K562 (cell line): ENCODE measurements at regions not wholly inside any gene's neighbourhood (a gene's known extent, or its start where the extent isn't known, plus 50 kb on each side); places are given as distances from the start of the nearest gene placed in this dataset.

ENCODE experiments used
- CREBBP ChIP-seq: IDR thresholded peaks from one replicate; pipeline ENCODE4 v1.6.1; 2012; ENCODE audit warnings: low read depth, mild to moderate bottlenecking, control low read depth, inconsistent platforms, low read length
- ESRRA ChIP-seq: fragments of 450-650 bp; IDR thresholded peaks from 2 replicates; pipeline ENCODE4 v1.6.1; 2014; ENCODE audit warnings: low read depth, mild to moderate bottlenecking, moderate library complexity, borderline replicate concordance
- FUS ChIP-seq: fragments of 200-400 bp; formaldehyde crosslinking; optimal IDR thresholded peaks from 2 replicates; pipeline ENCODE3; 2017; ENCODE audit warnings: low read depth, low read length
- HMG20B ChIP-seq: fragments of 250-450 bp; sonication (Bioruptor Pico); IDR thresholded peaks from 2 replicates; pipeline ENCODE4 v1.5.0; 2021; ENCODE audit warnings: mild to moderate bottlenecking
- HNRNPK ChIP-seq: fragments of 200-400 bp; formaldehyde crosslinking; IDR thresholded peaks from one replicate; pipeline ENCODE4 v1.6.1; 2018; ENCODE audit warnings: mild to moderate bottlenecking, low read depth, low read length; ENCODE audit not compliant: poor library complexity, severe bottlenecking
- HNRNPUL1 ChIP-seq: fragments of 200-400 bp; formaldehyde crosslinking; IDR thresholded peaks from 2 replicates; pipeline ENCODE4 v1.6.1; 2017; ENCODE audit warnings: low read length
- NUFIP1 ChIP-seq: fragments of 450-650 bp; IDR thresholded peaks from 2 replicates; pipeline ENCODE4 v1.6.1; 2018; ENCODE audit not compliant: partially characterized antibody
- SRF ChIP-seq, 2 experiments: fragments of 250-450, 450-650 bp in 1 of 2; sonication (Bioruptor Pico) in 1 of 2; sonication (generic) in 1 of 2; formaldehyde crosslinking; IDR thresholded peaks; 2 replicates each; pipeline versions ENCODE4 v1.5.0 to v1.5.1; 2020 to 2022; ENCODE audit warnings: mild to moderate bottlenecking in 1 of 2, missing genetic modification reagents in 1 of 2
- STAT5B ChIP-seq: fragments of 250-450 bp; sonication (Bioruptor Pico); IDR thresholded peaks from 2 replicates; pipeline ENCODE4 v1.8.0; 2021; ENCODE audit warnings: mild to moderate bottlenecking, inconsistent platforms
- TCFL5 ChIP-seq: fragments of 250-450 bp; sonication (Bioruptor Pico); conservative IDR thresholded peaks from 2 replicates; pipeline ENCODE4 v1.6.1; 2021; ENCODE audit warnings: mild to moderate bottlenecking, moderate library complexity, matching md5 sums
- ZBTB1 ChIP-seq: sonication (generic); formaldehyde crosslinking; IDR thresholded peaks from 2 replicates; pipeline ENCODE4 v1.8.1; 2023; ENCODE audit warnings: missing genetic modification reagents, low read depth, mild to moderate bottlenecking, borderline replicate concordance
- ZFP30 ChIP-seq: fragments of 250-450 bp; sonication (Bioruptor Pico); IDR thresholded peaks from 2 replicates; pipeline ENCODE4 v1.8.0; 2022; ENCODE audit warnings: moderate library complexity, mild to moderate bottlenecking, inconsistent platforms, borderline replicate concordance
- ZNF354B ChIP-seq: fragments of 250-450 bp; sonication (Bioruptor Pico); IDR thresholded peaks from 2 replicates; pipeline ENCODE4 v1.4.0; 2020
- ZNF444 ChIP-seq: fragments of 250-450 bp; sonication (Bioruptor Pico); IDR thresholded peaks from 2 replicates; pipeline ENCODE4 v1.4.0; 2020; ENCODE audit warnings: mild to moderate bottlenecking, moderate library complexity
- ZNF764 ChIP-seq: fragments of 250-450 bp; sonication (Bioruptor Pico); IDR thresholded peaks from 2 replicates; pipeline ENCODE4 v1.4.0; 2020; ENCODE audit warnings: low read depth, mild to moderate bottlenecking, moderate library complexity
- TF ChIP-seq, protein P1 (sequence below): IDR thresholded peaks from 2 replicates; pipeline ENCODE4 v1.6.1; 2016; ENCODE audit warnings: missing genetic modification characterization, missing compliant biosample characterization
- TF ChIP-seq, protein P2 (sequence below): fragments of 250-450 bp; sonication (Bioruptor Pico); IDR thresholded peaks from 2 replicates; pipeline ENCODE4 v1.4.0; 2020; ENCODE audit warnings: mild to moderate bottlenecking
- TF ChIP-seq, protein P3 (sequence below), 2 experiments: fragments of 450-650 bp; conservative IDR thresholded peaks; 2 replicates each; pipeline ENCODE4 v1.6.1; 2017; ENCODE audit warnings: mild to moderate bottlenecking in 2 of 2, moderate library complexity in 2 of 2
- TF ChIP-seq, protein P4 (sequence below), 2 experiments: fragments of 450-650 bp in 1 of 2; IDR thresholded peaks; 2 replicates each; pipeline ENCODE4 v1.6.1; 2011 to 2017; ENCODE audit warnings: low read depth in 2 of 2, antibody characterized with exemption in 1 of 2, borderline replicate concordance in 1 of 2, low read length in 1 of 2, mild to moderate bottlenecking in 1 of 2, mixed read lengths in 1 of 2; ENCODE audit not compliant: control insufficient read depth in 1 of 2
- TF ChIP-seq, protein P5 (sequence below): fragments of 250-450 bp; sonication (Bioruptor Pico); IDR thresholded peaks from 2 replicates; pipeline ENCODE4 v1.5.0; 2021

DNA sequence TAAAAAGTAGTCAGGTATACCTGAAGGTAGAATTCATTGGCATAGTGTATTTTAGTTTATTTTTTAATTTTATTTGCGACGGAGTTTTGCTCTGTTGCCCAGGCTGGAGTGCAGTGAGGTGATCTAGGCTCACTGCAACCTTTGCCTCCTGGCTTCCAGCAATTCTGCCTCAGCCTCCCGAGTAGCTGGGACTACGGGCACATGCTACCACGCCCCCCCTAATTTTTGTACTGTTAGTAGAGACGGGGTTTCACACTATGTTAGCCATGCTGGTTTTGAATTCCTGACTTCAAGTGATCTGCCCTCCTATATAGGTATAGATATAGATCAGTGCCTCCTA is 102.8 kb upstream of the PRSS16 start (continued):
- no peak for TF ChIP-seq STAT5B (CRISPR knock-in tag)
- TF ChIP-seq, protein P1, sequence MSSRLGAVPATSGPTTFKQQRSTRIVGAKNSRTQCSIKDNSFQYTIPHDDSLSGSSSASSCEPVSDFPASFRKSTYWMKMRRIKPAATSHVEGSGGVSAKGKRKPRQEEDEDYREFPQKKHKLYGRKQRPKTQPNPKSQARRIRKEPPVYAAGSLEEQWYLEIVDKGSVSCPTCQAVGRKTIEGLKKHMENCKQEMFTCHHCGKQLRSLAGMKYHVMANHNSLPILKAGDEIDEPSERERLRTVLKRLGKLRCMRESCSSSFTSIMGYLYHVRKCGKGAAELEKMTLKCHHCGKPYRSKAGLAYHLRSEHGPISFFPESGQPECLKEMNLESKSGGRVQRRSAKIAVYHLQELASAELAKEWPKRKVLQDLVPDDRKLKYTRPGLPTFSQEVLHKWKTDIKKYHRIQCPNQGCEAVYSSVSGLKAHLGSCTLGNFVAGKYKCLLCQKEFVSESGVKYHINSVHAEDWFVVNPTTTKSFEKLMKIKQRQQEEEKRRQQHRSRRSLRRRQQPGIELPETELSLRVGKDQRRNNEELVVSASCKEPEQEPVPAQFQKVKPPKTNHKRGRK (tag) = no peak
- no peak for TF ChIP-seq HNRNPK
- no peak for TF ChIP-seq ZBTB1
- 0 out of 4 replicates have a peak, but pooled peaks have one; percentile 25 to 52 for TF ChIP-seq SRF (CRISPR knock-in tag; IDR thresholded peaks at IDR 0.05)
- peak; percentile 70; the same call in 1 of the 2 replicates for TF ChIP-seq ZNF764 (CRISPR knock-in tag)
- no peak for TF ChIP-seq TCFL5 (CRISPR knock-in tag)
- TF ChIP-seq, protein P2, sequence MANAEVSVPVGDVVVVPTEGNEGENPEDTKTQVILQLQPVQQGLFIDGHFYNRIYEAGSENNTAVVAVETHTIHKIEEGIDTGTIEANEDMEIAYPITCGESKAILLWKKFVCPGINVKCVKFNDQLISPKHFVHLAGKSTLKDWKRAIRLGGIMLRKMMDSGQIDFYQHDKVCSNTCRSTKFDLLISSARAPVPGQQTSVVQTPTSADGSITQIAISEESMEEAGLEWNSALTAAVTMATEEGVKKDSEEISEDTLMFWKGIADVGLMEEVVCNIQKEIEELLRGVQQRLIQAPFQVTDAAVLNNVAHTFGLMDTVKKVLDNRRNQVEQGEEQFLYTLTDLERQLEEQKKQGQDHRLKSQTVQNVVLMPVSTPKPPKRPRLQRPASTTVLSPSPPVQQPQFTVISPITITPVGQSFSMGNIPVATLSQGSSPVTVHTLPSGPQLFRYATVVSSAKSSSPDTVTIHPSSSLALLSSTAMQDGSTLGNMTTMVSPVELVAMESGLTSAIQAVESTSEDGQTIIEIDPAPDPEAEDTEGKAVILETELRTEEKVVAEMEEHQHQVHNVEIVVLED (CRISPR knock-in tag) = no peak
- TF ChIP-seq ZFP30 = no peak
- peak; percentile 52; the same call in 1 of the 2 replicates for TF ChIP-seq HNRNPUL1
- TF ChIP-seq ESRRA = no peak
- TF ChIP-seq, protein P3, sequence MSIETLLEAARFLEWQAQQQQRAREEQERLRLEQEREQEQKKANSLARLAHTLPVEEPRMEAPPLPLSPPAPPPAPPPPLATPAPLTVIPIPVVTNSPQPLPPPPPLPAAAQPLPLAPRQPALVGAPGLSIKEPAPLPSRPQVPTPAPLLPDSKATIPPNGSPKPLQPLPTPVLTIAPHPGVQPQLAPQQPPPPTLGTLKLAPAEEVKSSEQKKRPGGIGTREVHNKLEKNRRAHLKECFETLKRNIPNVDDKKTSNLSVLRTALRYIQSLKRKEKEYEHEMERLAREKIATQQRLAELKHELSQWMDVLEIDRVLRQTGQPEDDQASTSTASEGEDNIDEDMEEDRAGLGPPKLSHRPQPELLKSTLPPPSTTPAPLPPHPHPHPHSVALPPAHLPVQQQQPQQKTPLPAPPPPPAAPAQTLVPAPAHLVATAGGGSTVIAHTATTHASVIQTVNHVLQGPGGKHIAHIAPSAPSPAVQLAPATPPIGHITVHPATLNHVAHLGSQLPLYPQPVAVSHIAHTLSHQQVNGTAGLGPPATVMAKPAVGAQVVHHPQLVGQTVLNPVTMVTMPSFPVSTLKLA (conservative IDR thresholded peaks at IDR 0.05) = peak; percentile 75 to 77
- TF ChIP-seq ZNF444 (CRISPR knock-in tag) = 0 out of 2 replicates have a peak, but pooled peaks have one; percentile 19
- TF ChIP-seq, protein P4, sequence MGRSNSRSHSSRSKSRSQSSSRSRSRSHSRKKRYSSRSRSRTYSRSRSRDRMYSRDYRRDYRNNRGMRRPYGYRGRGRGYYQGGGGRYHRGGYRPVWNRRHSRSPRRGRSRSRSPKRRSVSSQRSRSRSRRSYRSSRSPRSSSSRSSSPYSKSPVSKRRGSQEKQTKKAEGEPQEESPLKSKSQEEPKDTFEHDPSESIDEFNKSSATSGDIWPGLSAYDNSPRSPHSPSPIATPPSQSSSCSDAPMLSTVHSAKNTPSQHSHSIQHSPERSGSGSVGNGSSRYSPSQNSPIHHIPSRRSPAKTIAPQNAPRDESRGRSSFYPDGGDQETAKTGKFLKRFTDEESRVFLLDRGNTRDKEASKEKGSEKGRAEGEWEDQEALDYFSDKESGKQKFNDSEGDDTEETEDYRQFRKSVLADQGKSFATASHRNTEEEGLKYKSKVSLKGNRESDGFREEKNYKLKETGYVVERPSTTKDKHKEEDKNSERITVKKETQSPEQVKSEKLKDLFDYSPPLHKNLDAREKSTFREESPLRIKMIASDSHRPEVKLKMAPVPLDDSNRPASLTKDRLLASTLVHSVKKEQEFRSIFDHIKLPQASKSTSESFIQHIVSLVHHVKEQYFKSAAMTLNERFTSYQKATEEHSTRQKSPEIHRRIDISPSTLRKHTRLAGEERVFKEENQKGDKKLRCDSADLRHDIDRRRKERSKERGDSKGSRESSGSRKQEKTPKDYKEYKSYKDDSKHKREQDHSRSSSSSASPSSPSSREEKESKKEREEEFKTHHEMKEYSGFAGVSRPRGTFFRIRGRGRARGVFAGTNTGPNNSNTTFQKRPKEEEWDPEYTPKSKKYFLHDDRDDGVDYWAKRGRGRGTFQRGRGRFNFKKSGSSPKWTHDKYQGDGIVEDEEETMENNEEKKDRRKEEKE (IDR thresholded peaks at IDR 0.05; ENCODE audit: borderline replicate concordance in 1 of 2, control insufficient read depth in 1 of 2, low read depth in 2 of 2, low read length in 1 of 2) = peak in 1 of 2 experiments; percentile 70; a peak in 2 of 4 replicates
- no peak for TF ChIP-seq ZNF354B (CRISPR knock-in tag)
- TF ChIP-seq HMG20B (CRISPR knock-in tag) = no peak
- no peak for TF ChIP-seq CREBBP
- TF ChIP-seq, protein P5, sequence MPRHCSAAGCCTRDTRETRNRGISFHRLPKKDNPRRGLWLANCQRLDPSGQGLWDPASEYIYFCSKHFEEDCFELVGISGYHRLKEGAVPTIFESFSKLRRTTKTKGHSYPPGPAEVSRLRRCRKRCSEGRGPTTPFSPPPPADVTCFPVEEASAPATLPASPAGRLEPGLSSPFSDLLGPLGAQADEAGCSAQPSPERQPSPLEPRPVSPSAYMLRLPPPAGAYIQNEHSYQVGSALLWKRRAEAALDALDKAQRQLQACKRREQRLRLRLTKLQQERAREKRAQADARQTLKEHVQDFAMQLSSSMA (CRISPR knock-in tag) = no peak
- TF ChIP-seq NUFIP1 = no peak
- TF ChIP-seq FUS = no peak
